ENCODE measurements at regions not wholly inside any gene's neighbourhood (a gene's known extent, or its start where the extent isn't known, plus 50 kb on each side); places are given as distances from the start of the nearest gene placed in this dataset.

- TF ChIP-seq MYC (IDR thresholded peaks at IDR 0.05; ENCODE audit: low read depth, low read length) (no peak), POLR2AphosphoS5 (IDR thresholded peaks at IDR 0.05; ENCODE audit: insufficient read depth, low read depth, low read length) (no peak)
These were observed 379.1 kb upstream of the PROK2 start for GRCh38 chr3:72163809-72164634.

All from endothelial cell of umbilical vein (primary cell).